Activated CD4-positive, alpha-beta T cell treated with anti-CD3 and anti-CD28 coated beads for 24 hours (primary cell): ENCODE measurements at regions not wholly inside any gene's neighbourhood (a gene's known extent, or its start where the extent isn't known, plus 50 kb on each side); places are given as distances from the start of the nearest gene placed in this dataset.
A peak's percentile ranks its signal among the peaks of the same experiment; 100 is the strongest.

Experiments used
- DNase-seq, 2 donors: peaks; one replicate each; pipeline ENCODE4 v3.0.0-alpha.2; 2020; ENCODE audit warnings: low read depth in 2 of 2

DNA sequence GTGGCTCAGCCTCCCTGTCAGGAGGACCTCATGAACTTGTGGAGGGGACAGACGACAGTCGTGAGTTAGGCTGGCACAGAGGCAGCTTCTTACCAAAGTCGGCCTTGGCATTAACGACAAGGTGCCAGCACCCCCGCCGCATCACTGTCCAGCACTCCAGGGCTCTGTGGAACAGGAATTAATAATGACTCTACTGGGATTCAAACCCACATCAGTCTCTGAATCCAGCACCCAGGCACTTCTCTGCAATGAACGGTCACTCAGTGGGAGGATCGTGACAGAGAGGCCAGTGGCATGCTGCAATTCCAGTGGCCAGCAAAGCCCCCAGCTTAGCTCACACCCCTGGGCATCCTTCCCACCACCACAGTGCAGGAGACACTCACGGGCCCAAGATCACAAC lies 263.3 kb upstream of the ADAMTS16 start:
- DNase-seq, result no peak

DNA sequence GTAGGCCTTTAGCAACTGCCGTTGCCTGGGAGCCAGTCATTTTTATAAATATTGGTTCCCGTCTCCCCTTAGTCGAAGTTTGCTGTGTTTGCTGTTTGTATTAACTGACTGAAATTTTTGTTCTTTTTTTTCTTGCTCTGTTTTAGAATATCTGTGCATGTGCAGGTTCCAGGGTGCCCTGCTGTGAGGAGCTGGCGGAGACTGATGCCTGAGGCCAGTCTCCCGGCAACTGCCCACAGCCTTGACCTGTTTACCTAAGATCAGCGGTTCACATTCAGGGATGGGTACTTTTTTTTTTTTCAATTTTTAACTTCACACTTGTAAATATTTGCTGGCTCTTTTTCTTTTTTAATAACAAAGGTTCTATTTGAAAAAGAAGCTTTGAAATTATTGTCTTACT lies 262.6 kb upstream of the ADAMTS16 start:
- DNase-seq, result no peak

DNA sequence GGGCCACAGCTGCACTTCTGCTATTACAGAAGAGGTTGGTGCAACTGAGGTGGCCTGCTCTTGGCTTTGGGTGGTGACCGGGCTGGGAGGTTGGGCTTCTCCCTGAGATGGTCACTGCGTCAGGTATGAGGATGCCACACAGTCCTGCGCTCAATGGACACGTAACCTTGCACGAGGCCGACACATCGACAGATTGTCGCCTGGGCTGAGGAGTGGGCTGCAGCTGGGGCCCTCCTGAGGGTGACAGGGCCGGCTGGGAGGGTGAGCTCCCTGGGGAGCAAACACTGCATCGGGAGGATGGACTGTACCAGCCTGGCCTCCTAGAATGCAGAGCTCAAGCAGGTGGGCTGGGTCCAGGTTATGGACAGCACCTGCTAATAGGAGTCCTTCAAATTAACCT lies 261.1 kb upstream of the ADAMTS16 start:
- DNase-seq, result no peak

DNA sequence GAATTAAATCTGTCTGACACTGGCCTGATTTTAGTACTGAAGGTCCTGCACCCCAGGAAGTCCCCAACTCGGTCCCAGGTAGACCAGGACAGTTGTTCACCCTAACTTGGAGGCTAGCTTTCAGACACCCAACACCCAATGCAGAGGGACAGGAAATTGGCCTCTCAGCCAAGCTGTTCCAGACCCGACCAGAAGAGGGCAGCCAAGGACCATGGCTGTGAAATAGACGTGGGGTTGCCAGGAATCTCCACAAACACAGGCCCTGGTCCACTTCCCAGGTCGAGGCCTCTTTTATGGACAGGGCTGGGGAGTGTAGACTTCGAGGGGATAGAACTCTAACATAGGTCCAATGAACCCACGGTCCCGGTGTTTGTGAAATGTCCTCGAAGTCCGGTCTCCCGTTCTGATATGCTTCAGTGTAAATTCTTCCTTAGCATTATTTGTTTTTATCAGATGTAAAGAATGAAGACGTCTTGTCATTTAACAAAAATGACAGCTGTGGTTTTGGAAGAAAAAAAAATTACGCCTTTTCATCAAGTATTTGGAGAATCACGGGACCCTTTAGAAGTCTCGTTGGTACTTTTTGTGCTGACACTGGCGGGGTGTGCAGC lies 260.3 kb upstream of the ADAMTS16 start:
- peak in 1 of 2 donors; percentile 48 for DNase-seq

DNA sequence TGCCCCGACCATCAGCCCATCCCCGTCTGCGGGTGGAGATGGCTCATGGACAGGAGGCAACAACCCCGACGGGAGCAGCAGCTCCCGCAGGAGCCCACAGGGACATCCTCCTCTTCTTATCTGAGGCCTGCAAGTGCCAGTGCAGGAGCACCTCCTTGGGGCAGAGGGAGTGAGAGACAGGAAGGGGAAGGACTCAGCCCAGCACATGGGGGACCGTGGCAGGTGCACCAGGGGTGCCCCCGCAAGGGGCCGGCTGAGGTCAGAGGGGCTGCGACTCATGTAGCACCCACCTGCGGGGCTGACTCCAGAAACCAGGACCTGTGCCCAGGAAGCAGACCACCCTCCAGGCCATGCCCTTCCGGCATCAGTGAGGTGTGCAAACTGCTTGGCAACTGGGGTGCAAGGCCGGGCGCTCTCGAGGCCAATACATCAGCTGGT lies 259.8 kb upstream of the ADAMTS16 start:
- no peak for DNase-seq

DNA sequence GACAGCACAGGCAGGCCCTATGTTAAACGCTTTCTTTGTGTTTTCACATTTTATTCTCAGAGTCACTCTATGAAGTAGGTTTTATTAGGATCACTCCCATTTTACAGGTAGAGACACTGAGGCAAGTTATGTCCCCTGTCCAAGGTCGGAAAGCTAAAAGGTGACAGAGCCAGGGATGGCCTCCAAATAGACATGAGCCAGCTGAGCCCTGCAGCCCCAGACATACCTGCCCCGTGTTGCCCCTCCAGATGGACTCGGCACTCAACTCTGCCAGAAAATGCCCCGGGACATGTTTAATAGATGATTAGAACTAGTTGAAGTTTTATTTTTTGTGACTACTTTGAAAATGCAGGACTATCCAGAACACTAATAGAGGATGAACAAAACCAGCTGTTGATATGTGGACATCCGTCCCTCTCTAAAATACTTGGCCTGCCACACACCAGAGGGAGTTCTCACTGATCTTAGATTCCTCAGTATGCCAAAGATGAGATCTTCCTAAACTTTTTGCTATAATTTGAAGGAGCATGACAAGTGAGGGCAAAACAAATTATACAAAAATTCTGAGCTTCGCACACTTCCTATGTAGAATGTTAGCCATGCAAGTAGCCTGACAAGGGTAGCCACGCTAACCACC lies 258.6 kb upstream of the ADAMTS16 start:
- no peak for DNase-seq

DNA sequence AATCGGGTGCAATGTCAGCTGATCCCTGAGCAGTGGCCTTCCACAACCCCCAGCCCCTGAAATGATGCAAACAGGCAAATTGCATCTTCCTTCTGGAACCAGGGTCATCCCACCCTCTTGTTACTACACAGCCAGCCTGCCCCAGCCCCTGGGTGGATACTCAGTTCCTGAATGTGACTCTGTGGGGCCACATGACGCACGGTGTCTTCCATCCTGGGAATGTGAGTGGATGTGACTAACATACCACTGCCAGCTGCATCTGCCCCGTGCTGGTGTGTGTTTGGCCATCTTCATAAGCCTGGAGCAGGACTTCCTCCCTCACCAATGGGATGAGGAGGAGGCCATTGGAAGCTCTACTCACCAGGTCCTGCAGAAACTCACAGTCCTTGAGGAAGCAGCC lies 257.9 kb upstream of the ADAMTS16 start:
- no peak for DNase-seq

DNA sequence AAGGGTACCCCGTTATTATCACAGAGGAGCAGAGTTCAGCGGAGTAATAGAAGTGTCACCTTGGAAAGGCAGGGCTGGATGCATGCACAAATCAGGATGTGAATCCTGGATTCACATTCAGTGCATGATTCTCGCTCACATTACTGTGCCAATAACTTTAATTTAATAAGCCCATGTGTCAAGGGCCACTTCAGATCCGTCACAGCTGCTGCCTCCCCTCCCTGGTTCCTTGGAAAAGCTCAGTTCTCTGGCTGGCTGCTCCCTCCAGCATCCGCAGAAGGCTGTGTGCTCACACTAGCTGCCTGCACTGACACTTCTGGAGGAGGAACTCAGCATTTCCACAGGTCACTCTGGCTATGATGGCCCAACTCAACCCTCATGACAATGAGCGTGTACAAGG lies 256.8 kb upstream of the ADAMTS16 start:
- no peak for DNase-seq

DNA sequence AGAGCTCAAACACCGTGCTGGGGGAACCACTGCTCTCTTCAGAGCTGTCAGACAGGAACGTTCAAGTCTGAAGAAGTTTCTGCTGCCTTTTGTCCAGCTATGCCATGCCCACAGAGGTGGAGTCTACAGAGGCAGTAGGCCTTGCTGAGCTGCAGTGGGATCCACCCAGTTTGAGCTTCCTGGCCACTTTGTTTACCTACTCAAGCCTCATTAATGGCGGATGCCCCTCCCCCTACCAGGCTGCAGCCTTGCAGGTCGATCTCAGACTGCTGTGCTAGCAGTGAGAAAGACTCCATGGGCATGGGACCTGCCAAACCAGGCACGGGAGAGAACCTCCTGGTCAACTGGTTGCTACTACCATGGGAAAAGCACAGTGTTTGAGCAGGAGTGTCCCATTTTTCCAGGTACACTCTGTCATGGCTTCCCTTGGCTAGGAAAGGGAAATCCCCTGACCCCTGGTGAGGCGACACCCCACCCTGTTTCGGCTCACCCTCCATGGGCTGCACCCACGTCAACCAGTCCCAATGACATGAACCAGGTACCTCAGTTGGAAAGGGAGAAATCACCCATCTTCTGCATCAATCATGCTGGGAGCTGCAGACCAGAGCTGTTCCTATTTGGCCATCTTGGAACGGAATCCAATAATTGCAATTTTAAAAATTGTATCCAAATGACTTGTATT lies 246.9 kb upstream of the ADAMTS16 start:
- DNase-seq, result no peak

DNA sequence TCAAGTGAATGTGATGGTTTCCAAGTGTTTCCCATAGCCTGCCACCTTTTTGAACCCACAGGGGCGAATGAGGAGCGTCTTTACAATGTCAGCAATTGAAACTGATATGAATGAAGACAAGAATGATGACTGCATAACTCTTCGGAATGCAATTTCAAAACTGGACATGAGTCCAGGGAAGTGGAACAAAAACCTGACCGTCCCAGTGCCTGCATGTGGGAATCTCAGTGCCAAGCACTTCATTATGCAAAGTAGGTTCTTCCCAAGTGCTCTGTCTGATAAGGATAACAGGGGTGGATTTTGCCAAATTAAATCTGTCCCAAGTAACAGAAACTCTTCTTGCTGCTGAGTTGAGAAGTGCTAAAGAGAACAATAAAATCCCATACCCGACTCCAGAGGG lies 243.8 kb upstream of the ADAMTS16 start:
- DNase-seq, result no peak

DNA sequence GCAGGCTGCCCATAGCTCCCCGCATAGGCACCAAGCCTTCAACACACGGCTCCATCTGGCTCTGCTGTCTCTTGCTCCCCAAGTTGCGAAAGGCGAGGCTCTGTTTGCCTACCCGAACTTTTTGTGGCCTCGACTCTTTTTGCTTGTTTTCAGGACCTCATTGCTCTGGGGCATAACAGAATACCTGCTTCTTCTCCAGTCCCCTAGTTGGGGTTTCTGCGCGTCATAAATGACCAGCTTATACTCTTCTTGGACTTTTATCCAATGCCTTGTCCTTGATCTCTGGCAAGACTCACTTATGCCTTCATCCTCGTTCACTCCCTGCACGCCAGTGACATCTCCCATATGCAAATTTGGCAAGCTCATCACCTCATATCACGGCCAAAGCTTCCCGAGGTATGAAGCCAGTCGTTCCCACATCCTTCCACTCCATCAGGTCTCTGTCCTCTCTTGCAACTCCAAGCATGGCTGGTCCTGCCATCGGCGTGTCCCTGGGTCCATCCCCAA lies 238.8 kb upstream of the ADAMTS16 start:
- no peak for DNase-seq

DNA sequence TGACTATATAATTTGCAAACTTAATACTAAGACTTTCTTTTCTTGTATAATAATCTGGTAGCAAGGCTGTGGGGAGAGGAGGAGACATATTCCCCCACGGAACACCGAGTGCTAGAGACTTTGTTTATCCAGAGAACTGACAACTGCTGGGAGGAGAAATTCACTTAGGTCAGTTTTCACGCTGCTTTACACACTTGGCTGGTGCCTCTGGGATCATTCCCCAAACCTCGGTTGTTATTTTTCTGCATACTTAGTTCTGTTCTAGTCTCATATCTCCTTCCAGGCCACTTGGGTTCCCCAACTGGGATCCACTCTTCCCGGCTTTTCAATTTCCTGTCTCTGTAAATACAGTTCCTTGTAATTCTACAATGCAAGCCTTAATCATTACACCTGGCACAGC lies 238.2 kb upstream of the ADAMTS16 start:
- no peak for DNase-seq

DNA sequence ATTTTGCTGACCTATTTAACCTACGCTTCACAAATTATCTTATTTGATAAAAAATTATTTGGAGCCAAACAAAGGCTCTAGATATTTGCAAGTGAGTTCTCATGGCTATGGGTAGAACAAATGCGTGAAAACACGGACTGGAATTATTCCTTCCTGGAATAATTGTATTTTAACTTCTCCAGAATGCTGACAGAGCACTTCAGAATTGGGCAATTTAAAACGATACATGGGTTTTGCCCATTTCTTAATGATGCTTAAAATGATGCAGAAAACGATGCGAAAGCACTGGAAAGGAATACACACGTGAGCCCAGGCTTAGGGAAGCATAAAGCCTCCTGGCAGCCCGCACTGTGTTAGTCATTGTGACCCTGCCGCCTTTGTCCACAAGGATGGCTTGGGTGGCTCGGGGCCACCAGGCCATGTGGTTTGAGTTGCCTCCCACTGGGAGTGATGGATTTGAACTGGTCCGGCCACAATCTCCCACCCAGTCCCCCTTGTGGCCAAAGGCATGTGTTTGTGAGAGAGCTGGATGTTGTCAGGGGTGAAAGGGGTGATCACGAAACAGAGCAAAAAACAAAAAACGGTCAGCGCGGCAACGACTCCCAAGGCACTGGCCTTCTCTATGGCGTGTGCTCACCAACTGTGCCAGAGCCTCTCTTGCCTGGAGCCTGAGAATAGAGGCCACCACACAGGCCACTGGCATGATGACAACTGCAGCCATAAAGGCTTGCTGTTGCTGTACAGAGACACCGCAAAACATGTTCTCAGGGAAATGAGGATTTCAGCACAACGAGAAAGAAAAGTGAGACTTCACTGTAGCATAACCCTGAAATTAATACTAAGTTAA lies 234.2 kb upstream of the ADAMTS16 start:
- DNase-seq, result no peak

DNA sequence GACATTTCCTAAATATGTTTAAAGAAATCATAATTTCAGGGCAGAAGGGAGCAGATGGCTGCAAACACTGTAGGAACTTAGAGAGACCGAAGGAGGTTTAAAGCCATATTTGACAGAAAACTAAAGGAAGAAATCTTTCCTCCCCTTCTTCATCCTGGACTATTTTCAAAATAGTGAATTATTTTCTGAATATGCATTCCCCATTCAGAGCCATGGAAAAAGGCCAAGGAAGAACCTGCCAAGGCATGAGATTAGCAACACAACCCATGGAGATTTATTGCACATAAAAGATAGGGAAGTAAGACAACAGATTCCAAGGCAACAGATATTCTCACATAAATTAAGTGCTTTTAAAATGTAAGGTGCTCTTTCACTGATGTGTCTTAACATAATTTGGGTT lies 233.3 kb upstream of the ADAMTS16 start:
- DNase-seq, result no peak

DNA sequence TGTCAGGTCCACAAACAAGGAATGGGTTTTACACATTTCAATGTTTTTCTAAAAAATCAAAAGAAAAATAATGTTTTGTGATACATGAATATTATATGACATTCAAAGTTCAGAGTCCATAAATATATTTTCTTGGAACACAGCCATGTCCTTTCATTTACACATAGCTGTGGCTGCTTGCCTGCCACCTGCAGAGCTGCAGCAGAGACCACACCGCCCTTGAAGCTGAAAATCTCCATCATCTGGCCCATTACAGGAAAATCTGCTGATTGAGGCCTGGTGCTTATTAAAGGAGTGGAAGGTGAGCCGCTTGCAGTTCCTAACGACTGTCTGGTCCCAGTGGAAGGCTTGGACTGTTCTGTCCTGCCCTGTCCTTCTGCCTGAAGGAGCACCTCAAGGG lies 232.6 kb upstream of the ADAMTS16 start:
- no peak for DNase-seq

DNA sequence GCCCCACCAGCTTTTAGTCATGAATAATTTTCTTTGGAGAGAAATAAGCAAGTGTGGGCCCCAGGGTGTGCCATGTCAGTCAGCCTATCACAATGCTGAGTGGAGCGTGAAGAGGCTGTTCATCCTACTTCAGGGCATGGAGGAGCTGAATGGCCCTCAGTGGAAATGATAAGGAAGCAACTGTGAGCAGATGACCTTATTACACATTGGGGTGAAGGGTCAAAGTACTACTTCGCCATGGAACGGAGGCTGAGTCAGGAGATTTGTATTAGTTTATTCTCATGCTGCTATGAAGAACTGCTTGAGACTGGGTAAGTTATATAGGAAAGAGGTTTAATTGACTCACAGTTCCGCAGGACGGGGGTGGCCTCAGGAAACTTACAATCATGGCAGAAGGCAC lies 231.0 kb upstream of the ADAMTS16 start:
- DNase-seq, result no peak

DNA sequence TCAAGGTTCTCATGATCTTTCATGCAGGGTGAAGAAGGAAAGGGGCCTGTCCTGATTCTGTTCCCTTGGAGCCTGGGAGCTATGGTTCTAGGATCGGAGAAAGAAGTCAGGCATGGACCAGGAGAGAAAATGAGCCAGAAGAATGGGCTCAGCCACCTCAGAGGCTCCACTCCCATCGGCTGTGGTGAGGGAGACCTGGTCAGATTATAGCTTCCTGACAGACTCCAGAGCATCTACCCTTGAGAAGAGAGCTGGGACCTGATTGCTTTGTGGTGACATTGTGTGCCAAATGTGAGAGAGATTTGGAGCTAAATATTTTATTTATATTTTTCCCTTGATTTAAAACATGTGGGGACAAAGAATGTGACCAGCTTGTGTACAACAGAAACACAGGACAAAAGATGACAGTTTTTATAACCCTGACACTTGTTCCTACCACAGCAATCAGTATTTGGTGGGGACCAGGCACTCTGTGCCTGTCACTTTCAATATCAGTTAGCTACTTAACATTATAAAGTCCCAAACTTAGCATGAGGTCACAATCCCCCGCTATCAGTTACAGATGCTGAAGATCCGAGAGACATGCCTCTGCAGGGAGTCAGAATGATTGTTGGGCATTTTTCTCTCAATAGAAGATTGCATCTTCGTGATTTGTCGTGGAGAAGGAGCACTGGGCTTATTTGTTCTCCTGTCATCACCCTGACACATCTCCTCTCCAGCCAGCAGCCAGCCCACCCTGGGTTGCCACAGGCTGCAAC lies 228.3 kb upstream of the ADAMTS16 start:
- DNase-seq, result no peak

DNA sequence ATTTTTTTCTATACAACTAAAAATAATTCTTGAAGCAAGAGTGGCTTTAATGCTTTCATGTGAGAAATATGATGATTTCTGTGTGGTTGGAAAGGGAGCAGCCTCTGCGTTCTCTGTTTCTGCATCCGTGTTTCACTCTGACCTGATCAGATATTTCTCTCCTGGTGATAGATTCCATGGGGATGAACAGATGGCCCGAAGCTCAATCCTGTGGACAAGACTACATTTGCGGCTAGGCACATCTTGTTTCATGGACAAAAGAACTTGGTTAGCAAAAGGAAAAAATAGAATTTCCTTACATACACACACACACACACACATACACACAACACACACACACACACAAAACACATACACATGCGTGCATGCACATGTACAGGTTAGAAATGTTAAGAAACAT lies 218.2 kb upstream of the ADAMTS16 start:
- DNase-seq, result no peak

DNA sequence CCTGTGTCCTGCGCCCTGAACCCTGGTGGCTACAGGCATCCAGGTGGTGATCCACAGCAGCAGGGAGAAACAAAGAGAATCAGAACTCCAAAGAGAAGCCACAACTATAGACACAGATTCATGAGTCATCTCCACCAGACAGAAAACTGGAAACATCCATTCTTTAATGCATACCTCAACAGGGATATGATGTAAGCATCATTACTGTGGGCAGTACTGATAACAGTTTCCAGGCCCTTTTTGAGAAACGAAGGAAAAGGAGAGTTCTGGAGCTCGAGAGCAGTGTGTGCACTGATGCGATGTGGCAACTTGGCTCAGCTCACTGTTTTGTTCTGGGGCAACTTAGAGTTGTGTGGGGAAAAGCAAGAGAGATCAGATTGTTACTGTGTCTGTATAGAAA lies 215.6 kb upstream of the ADAMTS16 start:
- DNase-seq, result no peak

DNA sequence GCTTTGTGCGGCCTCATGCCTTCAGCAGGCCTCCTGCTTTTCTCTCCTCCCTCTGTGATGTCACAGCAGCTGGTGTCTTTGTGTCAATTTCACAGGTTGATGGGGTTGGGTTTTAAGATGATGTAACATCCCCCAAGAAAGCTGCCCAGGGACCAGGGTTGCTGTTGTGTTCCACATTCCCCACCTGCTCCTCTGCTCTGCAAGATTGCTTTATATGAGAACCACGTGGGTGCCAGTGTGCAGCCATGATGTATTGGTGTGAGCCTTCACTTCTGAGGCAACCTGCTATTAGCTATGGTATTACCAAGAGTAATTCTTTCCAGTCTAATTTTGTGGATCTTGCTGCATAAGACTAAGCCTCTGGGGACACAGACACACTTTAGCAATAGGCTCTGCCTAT lies 213.0 kb upstream of the ADAMTS16 start:
- no peak for DNase-seq

DNA sequence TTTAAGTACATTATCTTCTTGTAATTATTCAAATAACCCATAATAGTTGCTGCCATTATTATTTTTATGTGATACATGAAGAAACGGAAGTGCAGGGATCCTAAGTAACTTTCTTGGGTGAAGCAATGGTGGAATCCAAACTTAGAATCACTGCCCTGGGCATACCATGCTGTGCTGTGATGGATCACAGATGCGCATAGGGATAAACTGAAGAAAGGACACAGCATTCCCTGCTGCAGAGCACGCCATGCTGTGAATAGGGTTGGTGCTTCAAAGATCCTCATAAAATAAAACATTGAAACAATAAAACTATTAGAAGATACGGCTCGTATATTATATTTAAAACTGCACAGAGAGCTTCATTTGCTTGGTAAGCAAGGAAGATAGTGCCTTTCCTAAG lies 211.7 kb upstream of the ADAMTS16 start:
- no peak for DNase-seq
